HG02763 (cell line): ENCODE measurements at regions not wholly inside any gene's neighbourhood (a gene's known extent, or its start where the extent isn't known, plus 50 kb on each side); places are given as distances from the start of the nearest gene placed in this dataset.

Experiments used
- ATAC-seq: cut with Tn5 transposase; IDR thresholded peaks from one replicate; pipeline ENCODE4 v1.9.1; 2021; ENCODE audit warnings: mild to moderate bottlenecking, moderate library complexity; ENCODE audit not compliant: unreplicated experiment

- ATAC-seq: no peak
Observed at GRCh38 chr1:213669964-213670691, 317.6 kb upstream of the PROX1 start.

GRCh38 chr1:213670692-213671023 lies 317.1 kb upstream of the PROX1 start:
- ATAC-seq: no peak

GRCh38 chr1:213675043-213675442 lies 312.7 kb upstream of the PROX1 start:
- ATAC-seq: no peak

- ATAC-seq: no peak
Observed at GRCh38 chr1:213676736-213677135, 311.0 kb upstream of the PROX1 start.

- ATAC-seq: no peak
Observed at GRCh38 chr1:213678348-213678747, 309.4 kb upstream of the PROX1 start.

- no peak for ATAC-seq
Observed at GRCh38 chr1:213678753-213679152, 309.0 kb upstream of the PROX1 start.

- no peak for ATAC-seq
Observed at GRCh38 chr1:213679153-213679552, 308.6 kb upstream of the PROX1 start.

GRCh38 chr1:213680677-213681325 lies 307.0 kb upstream of the PROX1 start:
- ATAC-seq: no peak

GRCh38 chr1:213681788-213682340 lies 305.9 kb upstream of the PROX1 start:
- no peak for ATAC-seq

GRCh38 chr1:213683529-213683928 lies 304.2 kb upstream of the PROX1 start:
- no peak for ATAC-seq

- no peak for ATAC-seq
Observed at GRCh38 chr1:213684454-213684853, 303.3 kb upstream of the PROX1 start.

- no peak for ATAC-seq
Observed at GRCh38 chr1:213685992-213686582, 301.7 kb upstream of the PROX1 start.

- no peak for ATAC-seq
Observed at GRCh38 chr1:213686983-213687382, 300.8 kb upstream of the PROX1 start.

- ATAC-seq: no peak
Observed at GRCh38 chr1:213687832-213688231, 299.9 kb upstream of the PROX1 start.

- no peak for ATAC-seq
Observed at GRCh38 chr1:213688655-213689054, 299.1 kb upstream of the PROX1 start.

- no peak for ATAC-seq
Observed at GRCh38 chr1:213689260-213689659, 298.5 kb upstream of the PROX1 start.

- ATAC-seq: no peak
Observed at GRCh38 chr1:213690341-213690917, 297.3 kb upstream of the PROX1 start.

- ATAC-seq: no peak
Observed at GRCh38 chr1:213692321-213692720, 295.5 kb upstream of the PROX1 start.

GRCh38 chr1:213693864-213694263 lies 293.9 kb upstream of the PROX1 start:
- no peak for ATAC-seq

GRCh38 chr1:213697192-213697802 lies 290.5 kb upstream of the PROX1 start:
- no peak for ATAC-seq

- ATAC-seq: no peak
Observed at GRCh38 chr1:213698092-213698702, 289.6 kb upstream of the PROX1 start.
